LNCAP (cell line): ENCODE measurements at regions not wholly inside any gene's neighbourhood (a gene's known extent, or its start where the extent isn't known, plus 50 kb on each side); places are given as distances from the start of the nearest gene placed in this dataset.

Experiments
- CTCF ChIP-seq: fragments of 450-650 bp; IDR thresholded peaks from 2 replicates; pipeline ENCODE4 v1.5.1; 2017; ENCODE audit warnings: mild to moderate bottlenecking

- no peak for TF ChIP-seq CTCF
These were observed 539.4 kb upstream of the GJE1 start for GRCh38 chr6:141593311-141593710.

DNA sequence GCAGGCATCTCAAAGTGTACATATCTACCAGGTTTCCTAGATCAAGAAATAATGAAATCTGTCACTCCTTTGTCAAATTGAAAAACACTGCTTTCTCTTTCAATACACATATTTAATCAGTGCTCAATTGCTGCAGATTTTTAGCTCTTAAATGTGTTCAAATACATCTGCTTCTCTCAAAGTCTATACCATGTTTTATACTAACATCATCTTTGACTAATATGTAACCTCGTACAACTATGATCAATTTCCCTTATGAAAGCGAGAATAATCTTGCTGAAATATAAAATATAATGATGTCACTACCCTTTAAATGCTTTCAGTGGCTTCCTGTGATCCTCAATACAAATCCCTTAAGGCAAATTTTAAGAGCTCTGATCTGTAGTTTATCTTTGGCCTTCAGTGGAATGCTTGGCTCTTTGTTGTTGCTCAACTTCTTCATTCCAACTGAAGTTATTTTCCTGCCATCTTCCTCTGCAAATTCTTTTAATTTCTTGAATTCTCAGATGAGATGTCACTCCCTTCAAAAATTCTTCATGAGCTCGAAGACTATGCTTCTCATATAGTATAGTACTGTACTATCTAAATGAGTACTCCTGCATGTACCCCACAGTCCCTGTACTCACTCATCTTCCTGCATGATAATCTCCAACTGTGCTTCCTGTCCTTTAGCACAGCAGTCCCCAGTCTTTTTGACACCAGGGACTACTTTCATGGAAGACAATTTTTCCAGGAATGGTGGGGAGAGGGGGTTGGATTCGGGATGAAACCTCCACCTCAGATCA is 545.1 kb upstream of the GJE1 start:
- no peak for TF ChIP-seq CTCF

DNA sequence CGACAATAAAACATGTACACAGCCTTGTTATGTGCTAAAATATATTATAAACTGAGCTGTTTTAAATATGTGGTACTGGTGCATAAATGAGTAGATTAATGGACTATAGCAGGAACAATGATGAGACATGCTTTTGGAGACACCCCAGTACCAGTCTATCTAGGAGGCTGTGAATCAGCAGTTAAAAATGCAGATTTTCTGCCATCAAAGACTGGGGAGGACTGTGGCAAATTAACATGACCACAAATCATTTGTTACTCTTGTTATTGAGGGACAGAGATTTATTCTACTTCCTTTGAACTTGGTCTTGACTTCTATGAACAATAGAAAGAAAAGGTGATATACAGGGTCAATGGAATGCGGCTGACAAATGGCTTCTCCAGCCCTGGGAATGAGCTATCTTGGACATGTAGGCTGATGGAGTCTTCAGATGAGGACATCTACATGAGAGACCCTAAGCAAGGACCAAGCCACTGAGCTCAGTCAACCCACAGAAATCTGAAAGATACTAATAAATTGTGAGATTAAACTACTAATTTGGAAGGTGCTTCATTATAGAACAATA is 551.7 kb upstream of the GJE1 start:
- TF ChIP-seq CTCF: no peak

- no peak for TF ChIP-seq CTCF
These were observed 552.6 kb upstream of the GJE1 start for GRCh38 chr6:141580131-141580530.

DNA sequence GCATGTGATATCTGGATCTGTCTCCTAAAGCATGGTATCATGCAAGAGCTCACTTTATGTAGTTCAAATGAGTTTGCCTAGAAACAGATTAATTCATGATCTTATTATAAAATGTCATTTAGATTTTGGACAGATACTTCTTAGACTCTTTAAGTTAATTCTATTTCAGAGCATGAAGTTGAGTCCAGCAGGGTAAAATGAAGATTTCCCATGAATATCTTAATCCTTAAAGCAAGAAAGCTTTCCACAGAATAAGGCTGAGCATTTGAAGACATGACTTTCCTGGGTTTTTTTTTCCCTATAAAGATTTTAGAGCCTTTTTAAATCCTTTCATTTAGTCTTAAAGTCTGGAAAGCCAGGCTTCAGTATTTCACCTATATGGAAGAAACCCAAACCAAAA is 556.0 kb upstream of the GJE1 start:
- TF ChIP-seq CTCF: no peak

GRCh38 chr6:141562851-141563763 is 569.6 kb upstream of the GJE1 start:
- TF ChIP-seq CTCF: peak; percentile 89

DNA sequence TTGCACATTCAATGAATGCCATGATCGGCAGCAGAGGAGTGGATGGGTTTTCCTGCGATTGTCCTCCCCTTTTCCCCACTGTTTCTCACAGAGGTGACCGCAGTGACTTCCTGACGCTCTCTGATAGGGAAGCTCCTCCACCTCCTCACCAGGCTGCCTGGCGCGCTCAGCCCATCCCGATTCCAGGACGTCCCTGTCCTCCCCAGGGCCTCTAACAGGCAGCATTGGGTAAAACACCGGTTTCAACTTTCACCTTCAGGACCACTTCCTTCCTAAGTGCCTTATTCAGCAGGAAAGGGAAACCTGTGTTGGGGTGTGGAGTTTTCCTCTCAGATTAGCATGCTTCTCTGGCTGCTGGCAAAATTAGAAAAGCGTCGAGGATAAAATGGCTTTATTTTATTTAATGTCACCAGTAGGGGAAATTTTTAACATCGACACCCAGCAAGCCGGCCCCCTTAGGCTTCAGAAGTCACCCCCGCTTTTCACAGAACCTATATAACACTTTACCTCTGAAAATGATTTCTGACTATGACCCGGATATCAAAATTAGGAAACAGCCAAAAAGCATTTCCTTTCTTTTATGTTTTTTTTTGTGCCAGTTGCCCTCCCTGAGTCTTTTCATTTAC is 570.4 kb upstream of the GJE1 start:
- no peak for TF ChIP-seq CTCF
